Smooth muscle cell (in vitro differentiated cells): ENCODE measurements at regions not wholly inside any gene's neighbourhood (a gene's known extent, or its start where the extent isn't known, plus 50 kb on each side); places are given as distances from the start of the nearest gene placed in this dataset.
"Not testable (repeated sequence)": the region's sequence is repeated elsewhere in the genome, so short reads cannot be mapped to it uniquely, and the experiment has no call there.

ENCODE experiments used
- DNase-seq: peaks from one replicate; lab custom pipeline; 2025; ENCODE audit not compliant: unreplicated experiment; lab: John Stamatoyannopoulos, UW
- H2AFZ ChIP-seq: fragments of 200-600 bp; sonication (generic); 2 replicates; pipeline ENCODE4 v1.6.0; 2016; ENCODE audit warnings: antibody characterized with exemption, low read depth, mild to moderate bottlenecking
- H3F3A ChIP-seq: fragments of 200-600 bp; sonication (generic); 2 replicates; pipeline ENCODE4 v1.6.0; 2017; ENCODE audit warnings: antibody characterized with exemption, low read depth
- H3K27ac ChIP-seq: fragments of 200-600 bp; sonication (generic); 2 replicates; pipeline ENCODE4 v1.5.1; 2016; ENCODE audit warnings: low read depth, mild to moderate bottlenecking
- H3K27me3 ChIP-seq: fragments of 200-600 bp; sonication (generic); 2 replicates; pipeline ENCODE4 v1.6.1; 2016; ENCODE audit warnings: low read depth, mild to moderate bottlenecking
- H3K36me3 ChIP-seq: fragments of 200-600 bp; sonication (generic); 2 replicates; pipeline ENCODE4 v1.5.1; 2016; ENCODE audit warnings: low read depth
- H3K4me1 ChIP-seq: fragments of 200-600 bp; sonication (generic); 2 replicates; pipeline ENCODE4 v1.5.1; 2016; ENCODE audit warnings: low read depth
- H3K4me2 ChIP-seq: fragments of 200-600 bp; sonication (generic); 2 replicates; pipeline ENCODE4 v1.6.0; 2016; ENCODE audit warnings: mild to moderate bottlenecking
- H3K4me3 ChIP-seq: fragments of 200-600 bp; sonication (generic); 2 replicates; pipeline ENCODE4 v1.5.1; 2016; ENCODE audit warnings: mild to moderate bottlenecking
- H3K79me2 ChIP-seq: fragments of 200-600 bp; sonication (generic); 2 replicates; pipeline ENCODE4 v1.6.0; 2016; ENCODE audit warnings: low read depth, mild to moderate bottlenecking
- H3K9ac ChIP-seq: fragments of 200-600 bp; sonication (generic); 2 replicates; pipeline ENCODE4 v1.6.0; 2016; ENCODE audit warnings: low read depth
- H3K9me3 ChIP-seq: fragments of 200-600 bp; sonication (generic); replicated peaks from 2 replicates; pipeline ENCODE4 v1.5.1; 2016; ENCODE audit warnings: low read depth
- H4K20me1 ChIP-seq: fragments of 200-600 bp; sonication (generic); 2 replicates; pipeline ENCODE4 v1.6.0; 2016; ENCODE audit warnings: low read depth
- WGBS: methylation state at CpG from one replicate; pipeline ENCODE4 v1.1.7; 2016; ENCODE audit warnings: low lambda C conversion rate; 5-methylcytosine and 5-hydroxymethylcytosine counted together
- TF ChIP-seq, protein P1 (sequence below): fragments of 200-600 bp; sonication (generic); IDR thresholded peaks from 2 replicates; pipeline ENCODE4 v1.5.1; 2017; ENCODE audit warnings: borderline replicate concordance, mild to moderate bottlenecking, antibody characterized with exemption; ENCODE audit not compliant: insufficient read depth, poor library complexity, severe bottlenecking

DNA sequence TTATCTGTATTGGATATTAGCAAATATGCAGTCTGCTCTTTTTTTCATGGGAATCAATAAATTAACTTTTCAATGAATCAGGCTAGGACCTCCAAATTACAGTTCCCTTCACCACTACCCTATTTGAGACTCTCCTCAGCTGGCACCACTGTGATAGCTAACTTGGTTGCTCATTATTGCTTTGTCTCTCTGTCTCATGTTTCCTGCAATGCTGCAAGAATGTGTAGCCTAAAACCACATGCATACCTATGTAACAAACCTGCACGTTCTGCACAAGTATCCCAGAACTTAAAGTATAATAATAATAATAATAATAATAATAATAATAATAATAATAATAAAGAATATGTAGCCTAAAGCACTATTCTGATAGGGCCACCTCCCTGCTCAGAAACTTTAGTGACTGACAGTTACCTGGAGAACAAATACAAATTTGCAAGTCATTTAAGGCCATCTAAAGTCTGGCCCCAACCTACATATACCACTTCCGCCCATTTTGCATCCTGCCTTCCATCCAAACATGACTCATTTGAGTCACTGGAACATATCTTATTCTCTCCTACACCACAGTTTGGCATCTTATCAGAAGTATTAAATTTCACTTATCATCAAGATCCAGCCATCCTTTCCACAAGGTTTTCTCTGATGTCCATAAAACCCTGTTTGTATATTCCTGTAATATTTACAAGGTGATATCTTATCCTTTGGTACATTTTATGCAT is 215.1 kb downstream of the LRRK2 start:
- Histone ChIP-seq H3K36me3 (no peaks in the 10 kb centered on the region), H3K27ac (no peak overlapping the region), H3K27me3 (no peaks in the 10 kb centered on the region), H3K9me3 (no peaks in the 10 kb centered on the region), H3K79me2 (no peaks in the 10 kb centered on the region), H4K20me1 (no peaks in the 10 kb centered on the region), H3K4me1 (no peaks in the 10 kb centered on the region), H3K9ac (no peak overlapping the region), H3F3A (no peaks in the 10 kb centered on the region), H3K4me3 (no peak overlapping the region), H2AFZ (no peak overlapping the region), H3K4me2 (no peak overlapping the region)
- no peak for DNase-seq
- TF ChIP-seq, protein P1, sequence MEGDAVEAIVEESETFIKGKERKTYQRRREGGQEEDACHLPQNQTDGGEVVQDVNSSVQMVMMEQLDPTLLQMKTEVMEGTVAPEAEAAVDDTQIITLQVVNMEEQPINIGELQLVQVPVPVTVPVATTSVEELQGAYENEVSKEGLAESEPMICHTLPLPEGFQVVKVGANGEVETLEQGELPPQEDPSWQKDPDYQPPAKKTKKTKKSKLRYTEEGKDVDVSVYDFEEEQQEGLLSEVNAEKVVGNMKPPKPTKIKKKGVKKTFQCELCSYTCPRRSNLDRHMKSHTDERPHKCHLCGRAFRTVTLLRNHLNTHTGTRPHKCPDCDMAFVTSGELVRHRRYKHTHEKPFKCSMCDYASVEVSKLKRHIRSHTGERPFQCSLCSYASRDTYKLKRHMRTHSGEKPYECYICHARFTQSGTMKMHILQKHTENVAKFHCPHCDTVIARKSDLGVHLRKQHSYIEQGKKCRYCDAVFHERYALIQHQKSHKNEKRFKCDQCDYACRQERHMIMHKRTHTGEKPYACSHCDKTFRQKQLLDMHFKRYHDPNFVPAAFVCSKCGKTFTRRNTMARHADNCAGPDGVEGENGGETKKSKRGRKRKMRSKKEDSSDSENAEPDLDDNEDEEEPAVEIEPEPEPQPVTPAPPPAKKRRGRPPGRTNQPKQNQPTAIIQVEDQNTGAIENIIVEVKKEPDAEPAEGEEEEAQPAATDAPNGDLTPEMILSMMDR: no peak
- 74% methylated on average over 2 of the region's 2 CpGs for WGBS

DNA sequence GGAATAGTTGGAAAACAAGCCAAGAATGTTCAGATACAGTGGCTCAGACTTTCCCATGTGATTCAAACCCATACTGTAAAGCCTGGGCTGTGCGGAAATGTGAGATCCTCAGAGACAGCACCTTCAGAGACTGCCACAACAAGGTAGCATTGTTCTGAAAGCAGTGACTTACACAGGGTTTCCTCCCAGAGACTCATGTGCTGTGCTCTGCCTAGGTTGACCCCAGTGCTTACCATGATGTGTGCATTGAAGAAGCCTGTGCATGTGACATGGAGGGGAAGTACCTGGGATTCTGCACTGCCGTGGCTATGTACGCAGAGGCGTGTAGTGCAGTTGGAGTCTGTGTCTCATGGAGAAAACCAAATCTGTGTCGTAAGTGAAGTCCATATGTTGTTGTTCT is 219.4 kb downstream of the LRRK2 start:
- no peak overlapping the region for H3K4me3 ChIP-seq
- WGBS: 94% methylated on average over 5 of the region's 5 CpGs

DNA sequence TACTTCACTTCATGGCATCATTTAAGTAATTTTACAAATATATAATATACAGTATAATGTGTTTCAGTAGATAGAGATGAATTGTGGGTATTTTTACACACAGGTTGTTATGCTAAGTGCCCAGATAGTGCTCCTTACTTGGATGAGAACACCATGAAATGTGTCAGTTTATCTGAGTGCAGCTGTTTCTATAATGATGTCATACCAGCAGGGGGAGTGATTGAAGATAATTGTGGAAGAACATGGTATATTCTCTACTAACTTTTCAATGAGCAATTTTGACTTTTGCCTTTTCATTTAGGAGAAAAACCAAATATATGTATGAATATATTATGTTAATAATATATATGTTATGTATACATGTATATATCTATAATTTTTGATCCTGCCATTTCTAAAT is 221.6 kb downstream of the LRRK2 start:
- Histone ChIP-seq H3K79me2 (no peaks in the 10 kb centered on the region), H4K20me1 (no peaks in the 10 kb centered on the region)
- DNase-seq: no peak

More for the DNA sequence above, 219.4 kb downstream of the LRRK2 start:
- TF ChIP-seq, protein P1: no peak
- Histone ChIP-seq H3K9ac (no peak overlapping the region), H3K4me2 (no peak overlapping the region), H3F3A (no peaks in the 10 kb centered on the region), H3K79me2 (no peaks in the 10 kb centered on the region), H3K36me3 (no peaks in the 10 kb centered on the region), H3K4me1 (no peaks in the 10 kb centered on the region), H2AFZ (no peak overlapping the region), H4K20me1 (no peaks in the 10 kb centered on the region), H3K27ac (no peak overlapping the region), H3K9me3 (no peaks in the 10 kb centered on the region), H3K27me3 (no peaks in the 10 kb centered on the region)
- no peak for DNase-seq

DNA sequence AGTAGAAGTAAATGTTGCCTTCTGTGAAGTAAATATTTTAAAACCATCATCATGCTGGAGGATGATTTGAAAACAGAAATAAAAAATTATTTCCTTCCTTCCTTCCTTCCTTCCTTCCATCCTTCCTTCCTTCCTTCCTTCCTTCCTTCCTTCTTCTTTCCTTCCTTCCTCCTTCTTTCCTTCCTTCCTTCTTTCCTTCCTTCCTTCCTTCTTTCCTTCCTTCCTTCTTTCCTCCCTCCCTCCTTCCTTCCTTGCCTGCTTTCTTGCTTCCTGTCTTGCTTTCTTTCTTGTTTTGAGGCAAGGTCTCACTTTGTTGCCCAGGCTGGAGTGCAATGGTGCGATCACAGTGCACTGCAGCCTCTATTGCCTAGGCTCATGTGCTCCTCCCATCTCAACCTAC is 223.7 kb downstream of the LRRK2 start:
- H3K79me2 ChIP-seq, H3K4me2 ChIP-seq, H3K9ac ChIP-seq, H3K4me1 ChIP-seq, H3K27ac ChIP-seq, H3K27me3 ChIP-seq, H3F3A ChIP-seq, DNase-seq, H3K4me3 ChIP-seq, H3K9me3 ChIP-seq, H3K36me3 ChIP-seq, H2AFZ ChIP-seq, H4K20me1 ChIP-seq: not testable (repeated sequence)
- 95% methylated on average over 1 of the region's 1 CpG for WGBS

More for the DNA sequence above, 221.6 kb downstream of the LRRK2 start:
- Histone ChIP-seq H3K36me3 (no peaks in the 10 kb centered on the region), H3K27me3 (no peaks in the 10 kb centered on the region), H3K27ac (no peak overlapping the region), H2AFZ (no peak overlapping the region), H3K9ac (no peak overlapping the region), H3F3A (no peaks in the 10 kb centered on the region), H3K4me3 (no peak overlapping the region), H3K9me3 (no peaks in the 10 kb centered on the region), H3K4me2 (no peak overlapping the region), H3K4me1 (no peaks in the 10 kb centered on the region)
- TF ChIP-seq, protein P1: peak; percentile 49
